ENCODE measurements at regions not wholly inside any gene's neighbourhood (a gene's known extent, or its start where the extent isn't known, plus 50 kb on each side); places are given as distances from the start of the nearest gene placed in this dataset.

- Histone ChIP-seq H3F3A (replicated peaks; ENCODE audit: insufficient read depth) (no peaks in the 10 kb centered on the region), H3K36me3 (replicated peaks in 1 of 2; ENCODE audit: control insufficient read depth in 1 of 2, insufficient read depth in 2 of 2, low read length in 1 of 2) (no peaks in the 10 kb centered on the region), H3K9me2 (no peaks in the 10 kb centered on the region), H4K20me1 (ENCODE audit: insufficient read depth) (no peaks in the 10 kb centered on the region), H3K79me2 (ENCODE audit: insufficient read depth) (no peaks in the 10 kb centered on the region), H3K9ac (no peak overlapping the region), H3K4me1 (ENCODE audit: control insufficient read depth in 1 of 2, insufficient read depth in 2 of 2, low read depth in 1 of 2, low read length in 1 of 2) (peaks cover 0 to 4% of the 10 kb centered on the region in 2 experiments; a peak in 3 of 4 replicates), H3K4me2 (no peak overlapping the region), H2AFZ (ENCODE audit: low read depth) (no peak overlapping the region), H3K9me3 (no peaks in the 10 kb centered on the region), H3K27me3 (ENCODE audit: insufficient read depth) (no peaks in the 10 kb centered on the region), H3K27ac (ENCODE audit: low read depth in 2 of 2, low read length in 1 of 2) (no peak overlapping the region), H3K4me3 (ENCODE audit: low read depth in 2 of 2, low read length in 1 of 2) (no peak overlapping the region)
- CTCF ChIA-PET = interaction anchor here (1.1 kb wide), 1 partner anchor 14 kb away, joined by 3 read pairs; no protein-coding TSS in a partner anchor
- 63% methylated on average over 2 of the region's 2 CpGs for WGBS (ENCODE audit: low lambda C conversion rate)
- no peak for TF ChIP-seq TAF1 (IDR thresholded peaks at IDR 0.05; ENCODE audit: borderline replicate concordance, low read depth, low read length)
- TF ChIP-seq ELF1 (IDR thresholded peaks at IDR 0.05) = no peak
- TF ChIP-seq RFX5 (IDR thresholded peaks at IDR 0.05; ENCODE audit: low read length) = no peak
- no peak for TF ChIP-seq USF2 (IDR thresholded peaks at IDR 0.05; ENCODE audit: borderline replicate concordance, low read depth, low read length)
- TF ChIP-seq MEF2A (IDR thresholded peaks at IDR 0.05; ENCODE audit: borderline replicate concordance, low read depth) = no peak
- TF ChIP-seq SMC3 (IDR thresholded peaks at IDR 0.05; ENCODE audit: low read depth, low read length) = no peak
- TF ChIP-seq MXI1 (IDR thresholded peaks at IDR 0.05; ENCODE audit: low read depth, low read length) = no peak
- no peak for TF ChIP-seq FOSL2 (IDR thresholded peaks at IDR 0.05; ENCODE audit: borderline replicate concordance, low read depth)
- TF ChIP-seq POLR2AphosphoS5 (IDR thresholded peaks at IDR 0.05; ENCODE audit: low read depth, low read length) = no peak
- TF ChIP-seq USF1 (IDR thresholded peaks at IDR 0.05; ENCODE audit: borderline replicate concordance, low read depth) = no peak
- TF ChIP-seq RAD21 (IDR thresholded peaks at IDR 0.05; ENCODE audit: low read length) = no peak
- TF ChIP-seq EP300 (IDR thresholded peaks at IDR 0.05; ENCODE audit: borderline replicate concordance in 1 of 2, low read depth in 1 of 2, low read length in 1 of 2) = no peak
- DNase-seq = no peak
- POLR2A ChIA-PET = no interaction called here
Measured at GRCh38 chr3:162353414-162353813, 856.8 kb downstream of the OTOL1 start.

GRCh38 chr3:162354356-162354755, 857.7 kb downstream of the OTOL1 start:
- 67% methylated on average over 1 of the region's 1 CpG for WGBS (ENCODE audit: low lambda C conversion rate)
- H3K36me3 ChIP-seq (replicated peaks in 1 of 2; ENCODE audit: control insufficient read depth in 1 of 2, insufficient read depth in 2 of 2, low read length in 1 of 2) = no peaks in the 10 kb centered on the region
- no peak overlapping the region for H2AFZ ChIP-seq (ENCODE audit: low read depth)
- no peaks in the 10 kb centered on the region; a peak in 2 of 4 replicates for H3K4me1 ChIP-seq (ENCODE audit: control insufficient read depth in 1 of 2, insufficient read depth in 2 of 2, low read depth in 1 of 2, low read length in 1 of 2)
- no peak for TF ChIP-seq RFX5 (IDR thresholded peaks at IDR 0.05; ENCODE audit: low read length)
- TF ChIP-seq TCF12 (IDR thresholded peaks at IDR 0.05) = peak; percentile 42; the same call in 1 of the 2 replicates
- TF ChIP-seq USF1 (IDR thresholded peaks at IDR 0.05; ENCODE audit: borderline replicate concordance, low read depth) = no peak
- TF ChIP-seq CTCF (IDR thresholded peaks at IDR 0.05) = no peak
- no peak overlapping the region for H3K9ac ChIP-seq
- no peak overlapping the region for H3K4me3 ChIP-seq (ENCODE audit: low read depth in 2 of 2, low read length in 1 of 2)
- H3K9me3 ChIP-seq = no peaks in the 10 kb centered on the region
- no peak overlapping the region for H3K4me2 ChIP-seq
- H3K27ac ChIP-seq (ENCODE audit: low read depth in 2 of 2, low read length in 1 of 2) = no peak overlapping the region
- CTCF ChIA-PET = no interaction called here
- no peaks in the 10 kb centered on the region for H4K20me1 ChIP-seq (ENCODE audit: insufficient read depth)
- no peaks in the 10 kb centered on the region for H3K27me3 ChIP-seq (ENCODE audit: insufficient read depth)
- no peak for DNase-seq
- H3K79me2 ChIP-seq (ENCODE audit: insufficient read depth) = no peaks in the 10 kb centered on the region
- H3F3A ChIP-seq (replicated peaks; ENCODE audit: insufficient read depth) = no peaks in the 10 kb centered on the region
- POLR2A ChIA-PET = no interaction called here
- H3K9me2 ChIP-seq = no peaks in the 10 kb centered on the region
